Stomach (tissue), 8 donors: ENCODE measurements at regions not wholly inside any gene's neighbourhood (a gene's known extent, or its start where the extent isn't known, plus 50 kb on each side); places are given as distances from the start of the nearest gene placed in this dataset.

Experiments
- DNase-seq, 2 donors: peaks; one replicate each; pipeline versions ENCODE4 v3.0.0 to v3.0.0-alpha.2; 2013 to 2019
- H3K27ac ChIP-seq, 5 donors: fragments of 200-600 bp in 4 of 5; sonication (generic) in 4 of 5; one replicate each; pipeline ENCODE4 v1.5.1; 2013 to 2019; ENCODE audit warnings: mild to moderate bottlenecking in 1 of 5, moderate library complexity in 1 of 5
- H3K27me3 ChIP-seq, 3 donors: fragments of 200-600 bp; sonication (generic); one replicate each; pipeline ENCODE4 v1.5.1; 2017 to 2019; ENCODE audit warnings: mixed run types in 1 of 3
- H3K36me3 ChIP-seq, 4 donors: fragments of 200-600 bp; sonication (generic); 1 replicate in 3 of 4; 2 replicates in 1 of 4; pipeline ENCODE4 v1.5.1; 2016 to 2019
- H3K4me1 ChIP-seq, 4 donors: fragments of 200-600 bp; sonication (generic); one replicate each; pipeline ENCODE4 v1.5.1; 2016 to 2019
- H3K4me3 ChIP-seq, 4 donors: fragments of 200-600 bp; sonication (generic) in 3 of 4; one replicate each; pipeline ENCODE4 v1.5.1; 2016 to 2019; ENCODE audit warnings: mild to moderate bottlenecking in 1 of 4
- H3K9me3 ChIP-seq, 4 donors: fragments of 200-600 bp; sonication (generic); one replicate each; pipeline ENCODE4 v1.5.1; 2016 to 2019
- CTCF ChIP-seq, 7 experiments: fragments of 450-650 bp in 4 of 7; fragments of 200-600 bp in 3 of 7; sonication (generic) in 3 of 7; IDR thresholded peaks; one replicate each; pipeline ENCODE4 v1.5.1; 2016 to 2019; ENCODE audit warnings: antibody characterized with exemption in 7 of 7, control low read depth in 2 of 7, mild to moderate bottlenecking in 1 of 7
- EP300 ChIP-seq: sonication (generic); formaldehyde crosslinking; IDR thresholded peaks from one replicate; pipeline ENCODE4 v1.6.1; 2017; ENCODE audit warnings: antibody characterized with exemption
- POLR2A ChIP-seq, 4 donors: fragments of 450-650 bp; IDR thresholded peaks; one replicate each; pipeline ENCODE4 v1.6.1; 2016; ENCODE audit warnings: antibody characterized with exemption in 4 of 4, control low read depth in 2 of 4, mild to moderate bottlenecking in 1 of 4, moderate library complexity in 1 of 4
- POLR2AphosphoS5 ChIP-seq, 3 donors: sonication (generic); formaldehyde crosslinking; IDR thresholded peaks; one replicate each; pipeline ENCODE4 v1.6.1; 2016; ENCODE audit warnings: antibody characterized with exemption in 3 of 3
- WGBS, 5 donors: extraction: QIAGEN DNeasy Blood & Tissue Kit in 3 of 5; methylation state at CpG; one replicate each; pipeline versions ENCODE4 v1.1.5 to v1.1.7; 2013 to 2018; 5-methylcytosine and 5-hydroxymethylcytosine counted together
- intact Hi-C: fragments of 100-400 bp; cut with DNase I; formaldehyde crosslinking; loops from one replicate; pipeline ENCODE4 v1.15.1; 2023; ENCODE audit warnings: low total_unique reads
- donor health status: healthy with polysubstance abuse.
- donor health status: Bipolar disorder and iron deficiency.
- donor health status: healthy.

GRCh38 chr2:147621656-147622197 lies 223.1 kb upstream of the ACVR2A start:
- DNase-seq, result no peak
- Histone ChIP-seq H3K27ac (no peak overlapping the region), H3K27me3 (no peaks in the 10 kb centered on the region), H3K9me3 (no peaks in the 10 kb centered on the region), H3K36me3 (no peaks in the 10 kb centered on the region), H3K4me1 (no peaks in the 10 kb centered on the region), H3K4me3 (no peak overlapping the region)
- intact Hi-C loops, result no loop called here
- TF ChIP-seq POLR2AphosphoS5 (IDR thresholded peaks at IDR 0.05), result no peak
- TF ChIP-seq CTCF (IDR thresholded peaks at IDR 0.05), result no peak
- TF ChIP-seq EP300, result no peak
- WGBS, 5 donors, result 87 to 96% (median 92%) methylated on average over 3 of the region's 3 CpGs

- Histone ChIP-seq H3K27ac (no peak overlapping the region), H3K36me3 (no peaks in the 10 kb centered on the region), H3K27me3 (no peaks in the 10 kb centered on the region), H3K4me1 (no peaks in the 10 kb centered on the region), H3K9me3 (no peaks in the 10 kb centered on the region), H3K4me3 (no peak overlapping the region)
- DNase-seq, result no peak
- no peak for TF ChIP-seq POLR2A (IDR thresholded peaks at IDR 0.05)
- no peak for TF ChIP-seq EP300
- TF ChIP-seq CTCF (IDR thresholded peaks at IDR 0.05), result no peak
- no peak for TF ChIP-seq POLR2AphosphoS5 (IDR thresholded peaks at IDR 0.05)
- WGBS, 5 donors, result 92 to 96% (median 95%) methylated on average over 4 of the region's 4 CpGs
- intact Hi-C loops, result no loop called here
These were observed 225.0 kb upstream of the ACVR2A start for GRCh38 chr2:147619808-147620207.

GRCh38 chr2:147615726-147616125 lies 229.1 kb upstream of the ACVR2A start:
- no peaks in the 10 kb centered on the region for H3K27me3 ChIP-seq
- TF ChIP-seq POLR2A (IDR thresholded peaks at IDR 0.05), result no peak
- TF ChIP-seq POLR2AphosphoS5 (IDR thresholded peaks at IDR 0.05), result no peak
- TF ChIP-seq CTCF (IDR thresholded peaks at IDR 0.05), result no peak
- no peak for TF ChIP-seq EP300
- no peaks in the 10 kb centered on the region for H3K4me1 ChIP-seq
- DNase-seq, result no peak
- H3K4me3 ChIP-seq, result no peak overlapping the region
- no peaks in the 10 kb centered on the region for H3K9me3 ChIP-seq
- no peak overlapping the region for H3K27ac ChIP-seq
- WGBS, 5 donors, result 42 to 72% (median 67%) methylated on average over 2 of the region's 2 CpGs
- H3K36me3 ChIP-seq, result no peaks in the 10 kb centered on the region
- intact Hi-C loops, result no loop called here

- WGBS, 5 donors, result 84 to 97% (median 91%) methylated on average over 4 of the region's 4 CpGs
- DNase-seq, result no peak
- intact Hi-C loops, result no loop called here
- Histone ChIP-seq H3K36me3 (no peaks in the 10 kb centered on the region), H3K9me3 (no peaks in the 10 kb centered on the region), H3K4me3 (no peak overlapping the region), H3K27ac (no peak overlapping the region), H3K27me3 (no peaks in the 10 kb centered on the region), H3K4me1 (no peaks in the 10 kb centered on the region)
- no peak for TF ChIP-seq POLR2A (IDR thresholded peaks at IDR 0.05)
- TF ChIP-seq EP300, result no peak
- TF ChIP-seq CTCF (IDR thresholded peaks at IDR 0.05), result no peak
- TF ChIP-seq POLR2AphosphoS5 (IDR thresholded peaks at IDR 0.05), result no peak
These were observed 229.8 kb upstream of the ACVR2A start for GRCh38 chr2:147614979-147615470.
